Caco-2 (cell line): ENCODE measurements at regions not wholly inside any gene's neighbourhood (a gene's known extent, or its start where the extent isn't known, plus 50 kb on each side); places are given as distances from the start of the nearest gene placed in this dataset.

Experiments
- BruUV-seq: library from RNA; stranded (reverse); fragments of 400-500 nt; replicated peaks from 2 replicates; lab custom pipeline; 2021; lab: Mats Ljungman, UMichigan
- CTCF ChIA-PET: fragments of 300-600 bp; sonication (Branson Sonifier 250); formaldehyde crosslinking; loops from one replicate; lab custom pipeline; 2022; ENCODE audit warnings: antibody characterized with exemption; lab: Charles Lee
- POLR2A ChIA-PET: fragments of 300-600 bp; sonication (Branson Sonifier 250); formaldehyde crosslinking; loops from one replicate; lab custom pipeline; 2022; ENCODE audit warnings: antibody characterized with exemption; lab: Charles Lee
- DNase-seq, 2 experiments: peaks; one replicate each; pipeline versions ENCODE4 v3.0.0 to v3.0.0-alpha.2; 2020 to 2022
- H3K27me3 ChIP-seq: replicated peaks from 2 replicates; pipeline ENCODE4 v1.6.0; 2011; ENCODE audit warnings: low read length; ENCODE audit not compliant: control insufficient read depth, insufficient read depth
- H3K36me3 ChIP-seq: 2 replicates; pipeline ENCODE4 v1.5.1; 2011; ENCODE audit warnings: low read length; ENCODE audit not compliant: control insufficient read depth, insufficient read depth
- H3K4me1 ChIP-seq: fragments of 250-450 bp; sonication (Bioruptor Pico); 2 replicates; pipeline ENCODE4 v1.5.1; 2020; ENCODE audit warnings: mild to moderate bottlenecking
- H3K4me3 ChIP-seq: 2 replicates; pipeline ENCODE4 v1.5.1; 2011; ENCODE audit warnings: low read depth, mild to moderate bottlenecking, control low read depth, low read length
- H3K9me3 ChIP-seq: fragments of 250-450 bp; sonication (Bioruptor Pico); 2 replicates; pipeline ENCODE4 v1.5.1; 2020; ENCODE audit warnings: mild to moderate bottlenecking, moderate library complexity
- H3K27ac Mint-ChIP-seq: one replicate; pipeline ENCODE4 v1.8.0; 2022; ENCODE audit warnings: mixed read lengths; ENCODE audit not compliant: unreplicated experiment
- H3K27me3 Mint-ChIP-seq: one replicate; pipeline ENCODE4 v1.8.0; 2022; ENCODE audit warnings: mixed read lengths; ENCODE audit not compliant: insufficient read depth, unreplicated experiment
- H3K36me3 Mint-ChIP-seq: one replicate; pipeline ENCODE4 v1.8.0; 2022; ENCODE audit warnings: mild to moderate bottlenecking, mixed read lengths; ENCODE audit not compliant: insufficient read depth, unreplicated experiment
- H3K4me1 Mint-ChIP-seq: one replicate; pipeline ENCODE4 v1.8.0; 2022; ENCODE audit warnings: low read depth, mixed read lengths; ENCODE audit not compliant: unreplicated experiment
- H3K4me3 Mint-ChIP-seq: one replicate; pipeline ENCODE4 v1.8.0; 2022; ENCODE audit warnings: mild to moderate bottlenecking, moderate library complexity, mixed read lengths; ENCODE audit not compliant: unreplicated experiment
- H3K9me3 Mint-ChIP-seq: one replicate; pipeline ENCODE4 v1.8.0; 2022; ENCODE audit warnings: mixed read lengths; ENCODE audit not compliant: unreplicated experiment
- CTCF ChIP-seq, 2 experiments: fragments of 200-600 bp in 1 of 2; IDR thresholded peaks; 1 replicate in 1 of 2; 2 replicates in 1 of 2; pipeline versions ENCODE4 v1.5.1 to v1.8.0; 2011 to 2022; ENCODE audit warnings: antibody characterized with exemption in 1 of 2, control low read depth in 1 of 2, inconsistent platforms in 1 of 2, low read depth in 1 of 2, low read length in 1 of 2, mild to moderate bottlenecking in 1 of 2, moderate library complexity in 1 of 2; ENCODE audit not compliant: insufficient read depth in 1 of 2, severe bottlenecking in 1 of 2, unreplicated experiment in 1 of 2
- intact Hi-C: fragments of 100-400 bp; cut with micrococcal nuclease; formaldehyde crosslinking; loops from one replicate; pipeline ENCODE4 v1.10.0; 2022; ENCODE audit not compliant: unreplicated experiment

GRCh38 chr6:105495515-105495914 lies 92.6 kb upstream of the PREP start:
- Mint-ChIP-seq H3K4me3 (no peak overlapping the region), H3K4me1 (peaks cover 12% of the 10 kb centered on the region), H3K27me3 (no peaks in the 10 kb centered on the region), H3K27ac (no peak overlapping the region), H3K36me3 (no peaks in the 10 kb centered on the region), H3K9me3 (no peaks in the 10 kb centered on the region)
- Histone ChIP-seq H3K4me1 (peaks cover 19% of the 10 kb centered on the region), H3K9me3 (no peaks in the 10 kb centered on the region), H3K27me3 (no peaks in the 10 kb centered on the region), H3K36me3 (no peaks in the 10 kb centered on the region), H3K4me3 (no peak overlapping the region)
- DNase-seq = no peak
- ChIA-PET POLR2A (no interaction called here), CTCF (no interaction called here)
- BruUV-seq = no TSS peak
- no peak for TF ChIP-seq CTCF (IDR thresholded peaks at IDR 0.05; ENCODE audit: insufficient read depth in 1 of 2, low read depth in 1 of 2, low read length in 1 of 2, severe bottlenecking in 1 of 2, unreplicated experiment in 1 of 2)
- intact Hi-C loops = no loop called here

GRCh38 chr6:105494688-105495087 lies 91.8 kb upstream of the PREP start:
- DNase-seq = no peak
- Mint-ChIP-seq H3K27ac (no peak overlapping the region), H3K4me3 (no peak overlapping the region), H3K4me1 (peaks cover 14% of the 10 kb centered on the region), H3K9me3 (no peaks in the 10 kb centered on the region), H3K36me3 (no peaks in the 10 kb centered on the region), H3K27me3 (no peaks in the 10 kb centered on the region)
- CTCF ChIA-PET = no interaction called here
- H3K4me1 ChIP-seq = peaks cover 19% of the 10 kb centered on the region
- intact Hi-C loops = no loop called here
- H3K9me3 ChIP-seq = no peaks in the 10 kb centered on the region
- no peak for TF ChIP-seq CTCF (IDR thresholded peaks at IDR 0.05; ENCODE audit: insufficient read depth in 1 of 2, low read depth in 1 of 2, low read length in 1 of 2, severe bottlenecking in 1 of 2, unreplicated experiment in 1 of 2)
- BruUV-seq = no TSS peak
- H3K4me3 ChIP-seq = no peak overlapping the region
- POLR2A ChIA-PET = no interaction called here
- no peaks in the 10 kb centered on the region for H3K27me3 ChIP-seq
- H3K36me3 ChIP-seq = no peaks in the 10 kb centered on the region

GRCh38 chr6:105493736-105494135 lies 90.9 kb upstream of the PREP start:
- DNase-seq = no peak
- Histone ChIP-seq H3K9me3 (no peaks in the 10 kb centered on the region), H3K36me3 (no peaks in the 10 kb centered on the region), H3K4me1 (peaks cover 25% of the 10 kb centered on the region), H3K4me3 (no peak overlapping the region), H3K27me3 (no peaks in the 10 kb centered on the region)
- ChIA-PET POLR2A (no interaction called here), CTCF (no interaction called here)
- TF ChIP-seq CTCF (IDR thresholded peaks at IDR 0.05; ENCODE audit: insufficient read depth in 1 of 2, low read depth in 1 of 2, low read length in 1 of 2, severe bottlenecking in 1 of 2, unreplicated experiment in 1 of 2) = no peak
- intact Hi-C loops = no loop called here
- no peaks in the 10 kb centered on the region for H3K36me3 Mint-ChIP-seq
- no peaks in the 10 kb centered on the region for H3K9me3 Mint-ChIP-seq
- no peak overlapping the region for H3K27ac Mint-ChIP-seq
- no TSS peak for BruUV-seq
- H3K27me3 Mint-ChIP-seq = no peaks in the 10 kb centered on the region
- no peak overlapping the region for H3K4me3 Mint-ChIP-seq
- peaks cover 24% of the 10 kb centered on the region for H3K4me1 Mint-ChIP-seq
